ENCODE measurements at regions not wholly inside any gene's neighbourhood (a gene's known extent, or its start where the extent isn't known, plus 50 kb on each side); places are given as distances from the start of the nearest gene placed in this dataset.

GRCh38 chr13:59176775-59177174 is 987.0 kb downstream of the DIAPH3 start:
- DNase-seq = no peak

- DNase-seq = no peak
Measured at GRCh38 chr13:59178344-59178743, 985.4 kb downstream of the DIAPH3 start.

GRCh38 chr13:59182241-59182640 is 981.5 kb downstream of the DIAPH3 start:
- no peak for DNase-seq

- no peak for DNase-seq
Measured at GRCh38 chr13:59197397-59197796, 966.3 kb downstream of the DIAPH3 start.

GRCh38 chr13:59201841-59202240 is 961.9 kb downstream of the DIAPH3 start:
- DNase-seq = no peak

- no peak for DNase-seq
Measured at GRCh38 chr13:59203855-59204254, 959.9 kb downstream of the DIAPH3 start.

- no peak for DNase-seq
Measured at GRCh38 chr13:59205501-59205900, 958.2 kb downstream of the DIAPH3 start.

GRCh38 chr13:59208405-59209195 is 955.1 kb downstream of the DIAPH3 start:
- DNase-seq = no peak

- DNase-seq = no peak
Measured at GRCh38 chr13:59210543-59210942, 953.2 kb downstream of the DIAPH3 start.

- no peak for DNase-seq
Measured at GRCh38 chr13:59211606-59212005, 952.1 kb downstream of the DIAPH3 start.

GRCh38 chr13:59229401-59229800 is 934.3 kb downstream of the DIAPH3 start:
- DNase-seq = no peak

- DNase-seq = no peak
Measured at GRCh38 chr13:59229861-59230260, 933.9 kb downstream of the DIAPH3 start.

- no peak for DNase-seq
Measured at GRCh38 chr13:59230484-59231264, 933.1 kb downstream of the DIAPH3 start.

GRCh38 chr13:59236309-59236919 is 927.3 kb downstream of the DIAPH3 start:
- no peak for DNase-seq

GRCh38 chr13:59236944-59237343 is 926.8 kb downstream of the DIAPH3 start:
- DNase-seq = no peak

- DNase-seq = no peak
Measured at GRCh38 chr13:59247171-59247570, 916.6 kb downstream of the DIAPH3 start.

- no peak for DNase-seq
Measured at GRCh38 chr13:59250336-59251189, 913.2 kb downstream of the DIAPH3 start.

- DNase-seq = no peak
Measured at GRCh38 chr13:59259165-59260000, 904.3 kb downstream of the DIAPH3 start.

GRCh38 chr13:59261928-59262488 is 901.7 kb downstream of the DIAPH3 start:
- DNase-seq = no peak

- DNase-seq = no peak
Measured at GRCh38 chr13:59263531-59263930, 900.2 kb downstream of the DIAPH3 start.

- no peak for DNase-seq
Measured at GRCh38 chr13:59266478-59267063, 897.2 kb downstream of the DIAPH3 start.
